ENCODE measurements at regions not wholly inside any gene's neighbourhood (a gene's known extent, or its start where the extent isn't known, plus 50 kb on each side); places are given as distances from the start of the nearest gene placed in this dataset.

DNA sequence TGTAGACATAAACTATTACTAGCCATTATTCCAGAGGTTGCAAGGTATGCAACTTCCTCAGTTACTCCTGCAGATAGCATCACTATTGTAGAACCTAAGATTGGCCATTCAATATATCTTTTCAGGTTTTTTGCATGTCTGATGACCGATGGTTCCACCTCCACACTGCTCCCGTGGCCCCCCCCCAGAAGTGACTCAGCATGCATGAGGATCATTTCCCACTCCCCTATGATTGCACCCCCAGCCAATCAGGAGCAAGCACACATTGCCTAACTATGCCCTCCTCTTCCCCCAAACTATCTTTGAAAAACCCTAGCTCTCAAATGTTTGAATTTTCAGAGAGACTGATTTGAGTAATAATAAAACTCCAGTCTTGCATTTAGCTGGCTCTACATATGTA, 601.4 kb upstream of the TLE4 start:
- TF ChIP-seq CTCF (IDR thresholded peaks at IDR 0.05) (no peak), POLR2A (IDR thresholded peaks at IDR 0.05) (no peak)

All from thyroid gland (tissue), 4 donors.